HEK293T (cell line): ENCODE measurements at regions not wholly inside any gene's neighbourhood (a gene's known extent, or its start where the extent isn't known, plus 50 kb on each side); places are given as distances from the start of the nearest gene placed in this dataset.

Source experiments
- CTCF ChIA-PET: fragments of 350-600 bp; formaldehyde crosslinking; extraction: SDS; loops from one replicate; lab custom pipeline; 2021; ENCODE audit warnings: antibody characterized with exemption, inconsistent platforms; lab: Yijun Ruan, JAX
- POLR2A ChIA-PET: fragments of 350-600 bp; formaldehyde crosslinking; extraction: SDS; loops from one replicate; lab custom pipeline; 2020; ENCODE audit warnings: antibody characterized with exemption, inconsistent platforms; lab: Yijun Ruan, JAX
- DNase-seq: peaks from one replicate; pipeline ENCODE4 v3.0.0; 2012; ENCODE audit warnings: mixed read lengths; ENCODE audit errors: extremely low spot score
- ARNT ChIP-seq: fragments of 450-650 bp; IDR thresholded peaks from 2 replicates; pipeline ENCODE4 v1.6.1; 2017; ENCODE audit warnings: mild to moderate bottlenecking
- BHLHE40 ChIP-seq: fragments of 450-650 bp; IDR thresholded peaks from 2 replicates; pipeline ENCODE4 v1.6.1; 2016; ENCODE audit warnings: mild to moderate bottlenecking, moderate library complexity, borderline replicate concordance
- CTBP1 ChIP-seq: fragments of 450-650 bp; IDR thresholded peaks from 2 replicates; pipeline ENCODE4 v1.6.1; 2016; ENCODE audit warnings: borderline replicate concordance
- ELF4 ChIP-seq: fragments of 450-650 bp; IDR thresholded peaks from 2 replicates; pipeline ENCODE4 v1.6.1; 2017; ENCODE audit warnings: antibody characterized with exemption
- FOXA1 ChIP-seq: fragments of 450-650 bp; IDR thresholded peaks from 2 replicates; pipeline ENCODE4 v1.6.1; 2016; ENCODE audit warnings: mild to moderate bottlenecking
- FOXK2 ChIP-seq: fragments of 450-650 bp; IDR thresholded peaks from 2 replicates; pipeline ENCODE4 v1.6.1; 2016; ENCODE audit warnings: mild to moderate bottlenecking
- FOXM1 ChIP-seq: fragments of 450-650 bp; IDR thresholded peaks from 2 replicates; pipeline ENCODE4 v1.6.1; 2017; ENCODE audit warnings: mild to moderate bottlenecking, borderline replicate concordance
- HDGF ChIP-seq: fragments of 450-650 bp; IDR thresholded peaks from 2 replicates; pipeline ENCODE4 v1.6.1; 2017; ENCODE audit warnings: antibody characterized with exemption, borderline replicate concordance
- L3MBTL2 ChIP-seq: fragments of 450-650 bp; conservative IDR thresholded peaks from 2 replicates; pipeline ENCODE4 v1.6.1; 2016; ENCODE audit warnings: mild to moderate bottlenecking
- LEF1 ChIP-seq: fragments of 450-650 bp; IDR thresholded peaks from 2 replicates; pipeline ENCODE4 v1.6.1; 2017; ENCODE audit warnings: mild to moderate bottlenecking, borderline replicate concordance
- NFRKB ChIP-seq: fragments of 450-650 bp; IDR thresholded peaks from 2 replicates; pipeline ENCODE4 v1.6.1; 2016; ENCODE audit warnings: mild to moderate bottlenecking, moderate library complexity
- PKNOX1 ChIP-seq: fragments of 450-650 bp; IDR thresholded peaks from 2 replicates; pipeline ENCODE4 v1.6.1; 2016
- SP1 ChIP-seq: fragments of 450-650 bp; IDR thresholded peaks from 2 replicates; pipeline ENCODE4 v1.6.1; 2017
- SUZ12 ChIP-seq: fragments of 450-650 bp; IDR thresholded peaks from 2 replicates; pipeline ENCODE4 v1.6.1; 2016; ENCODE audit warnings: mild to moderate bottlenecking
- TARDBP ChIP-seq: fragments of 450-650 bp; IDR thresholded peaks from 2 replicates; pipeline ENCODE4 v1.6.1; 2016
- ZNF384 ChIP-seq: fragments of 450-650 bp; IDR thresholded peaks from 2 replicates; pipeline ENCODE4 v1.6.1; 2016

- DNase-seq, result no peak
- ChIA-PET POLR2A (no interaction called here), CTCF (no interaction called here)
- TF ChIP-seq LEF1 (no peak), TARDBP (no peak), NFRKB (no peak), PKNOX1 (no peak), BHLHE40 (no peak), ELF4 (no peak), SUZ12 (no peak), FOXA1 (no peak), L3MBTL2 (no peak), CTBP1 (no peak), ZNF384 (no peak), SP1 (no peak), HDGF (no peak), FOXM1 (no peak), FOXK2 (no peak), ARNT (no peak)
These were observed 186.9 kb upstream of the SATB1 start for GRCh38 chr3:18611991-18612390.

GRCh38 chr3:18609187-18609586, 184.0 kb upstream of the SATB1 start:
- TF ChIP-seq CTBP1, result no peak
- TF ChIP-seq NFRKB, result no peak
- TF ChIP-seq TARDBP, result no peak
- TF ChIP-seq ELF4, result no peak
- TF ChIP-seq L3MBTL2, result no peak
- TF ChIP-seq HDGF, result no peak
- no peak for TF ChIP-seq FOXK2
- no peak for TF ChIP-seq FOXA1
- TF ChIP-seq ARNT, result no peak
- TF ChIP-seq LEF1, result no peak
- TF ChIP-seq BHLHE40, result no peak
- no peak for TF ChIP-seq ZNF384
- TF ChIP-seq PKNOX1, result no peak
- TF ChIP-seq SP1, result no peak
- TF ChIP-seq SUZ12, result no peak
- no peak for TF ChIP-seq FOXM1
- DNase-seq, result no peak
- POLR2A ChIA-PET, result no interaction called here
- CTCF ChIA-PET, result interaction anchor here (0.6 kb wide), 1 partner anchor 425 kb away, joined by 6 read pairs; no protein-coding TSS in a partner anchor

GRCh38 chr3:18597919-18598318, 172.8 kb upstream of the SATB1 start:
- ChIA-PET CTCF (no interaction called here), POLR2A (no interaction called here)
- no peak for DNase-seq
- TF ChIP-seq ELF4 (no peak), CTBP1 (no peak)

GRCh38 chr3:18593231-18593630, 168.1 kb upstream of the SATB1 start:
- DNase-seq, result no peak
- ChIA-PET POLR2A (no interaction called here), CTCF (no interaction called here)
- no peak for TF ChIP-seq CTBP1

- no peak for DNase-seq
- TF ChIP-seq CTBP1 (no peak), NFRKB (no peak), SUZ12 (no peak), HDGF (no peak), ARNT (no peak)
- ChIA-PET CTCF (no interaction called here), POLR2A (no interaction called here)
These were observed 166.0 kb upstream of the SATB1 start for GRCh38 chr3:18591120-18591519.

GRCh38 chr3:18586076-18586475, 160.9 kb upstream of the SATB1 start:
- TF ChIP-seq SP1, result no peak
- TF ChIP-seq CTBP1, result no peak
- TF ChIP-seq PKNOX1, result no peak
- TF ChIP-seq NFRKB, result no peak
- no peak for TF ChIP-seq FOXK2
- no peak for TF ChIP-seq BHLHE40
- no peak for TF ChIP-seq FOXM1
- TF ChIP-seq TARDBP, result no peak
- no peak for TF ChIP-seq LEF1
- no peak for TF ChIP-seq FOXA1
- TF ChIP-seq ARNT, result no peak
- no peak for TF ChIP-seq ELF4
- TF ChIP-seq ZNF384, result no peak
- TF ChIP-seq L3MBTL2, result no peak
- TF ChIP-seq SUZ12, result no peak
- TF ChIP-seq HDGF, result no peak
- no peak for DNase-seq
- ChIA-PET CTCF (no interaction called here), POLR2A (no interaction called here)
